Thymus (tissue), 11 donors: ENCODE measurements at regions not wholly inside any gene's neighbourhood (a gene's known extent, or its start where the extent isn't known, plus 50 kb on each side); places are given as distances from the start of the nearest gene placed in this dataset.

ENCODE experiments used
- DNase-seq, 9 donors: peaks; one replicate each; pipeline ENCODE4 v3.0.0-alpha.2; 2013; ENCODE audit warnings: low spot score in 9 of 9, low read depth in 6 of 9, missing footprints in 1 of 9
- H3K27ac ChIP-seq, 2 donors: one replicate each; pipeline ENCODE4 v1.5.1; 2013; ENCODE audit warnings: control low read depth in 1 of 2, low read depth in 1 of 2, low read length in 1 of 2, mild to moderate bottlenecking in 1 of 2, moderate library complexity in 1 of 2
- H3K27me3 ChIP-seq, 2 donors: one replicate each; pipeline ENCODE4 v1.5.1; 2013; ENCODE audit warnings: low read length in 1 of 2; ENCODE audit not compliant: control insufficient read depth in 2 of 2, insufficient read depth in 1 of 2
- H3K36me3 ChIP-seq, 2 donors: one replicate each; pipeline ENCODE4 v1.5.1; 2013; ENCODE audit warnings: low read length in 1 of 2, mild to moderate bottlenecking in 1 of 2, moderate library complexity in 1 of 2; ENCODE audit not compliant: control insufficient read depth in 2 of 2, insufficient read depth in 2 of 2
- H3K4me1 ChIP-seq, 2 donors: one replicate each; pipeline ENCODE4 v1.5.1; 2013; ENCODE audit warnings: low read length in 2 of 2; ENCODE audit not compliant: control insufficient read depth in 2 of 2, insufficient read depth in 2 of 2
- H3K4me3 ChIP-seq, 2 donors: one replicate each; pipeline ENCODE4 v1.5.1; 2013; ENCODE audit warnings: low read length in 2 of 2, control low read depth in 1 of 2, mild to moderate bottlenecking in 1 of 2
- H3K9me3 ChIP-seq, 2 donors: one replicate each; pipeline ENCODE4 v1.5.1; 2013; ENCODE audit warnings: low read length in 1 of 2, mild to moderate bottlenecking in 1 of 2; ENCODE audit not compliant: control insufficient read depth in 2 of 2, insufficient read depth in 1 of 2
- WGBS: extraction: QIAGEN DNeasy Blood & Tissue Kit; methylation state at CpG from one replicate; pipeline ENCODE4 v1.1.7; 2013; 5-methylcytosine and 5-hydroxymethylcytosine counted together
- donor health status: healthy.

DNA sequence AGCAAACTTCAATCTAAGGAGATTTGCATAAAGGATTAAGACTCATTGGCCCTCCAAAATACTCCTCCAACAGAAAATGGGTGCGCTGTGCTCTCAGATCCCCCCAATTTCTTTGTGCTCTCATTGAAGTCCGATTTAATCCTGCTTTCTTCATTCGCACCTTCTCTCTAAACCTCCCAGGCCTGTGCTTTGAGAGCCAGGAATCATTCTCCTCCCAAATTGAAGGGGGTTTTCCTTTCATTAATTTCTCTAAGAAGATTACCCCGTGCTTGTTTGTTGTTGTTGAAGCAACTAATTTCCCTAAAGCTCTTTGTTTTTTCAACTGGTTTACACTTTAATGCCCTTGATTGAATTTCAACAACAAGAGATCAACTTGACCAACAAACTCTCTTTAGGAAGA is 304.2 kb upstream of the IRX3 start:
- Histone ChIP-seq H3K4me3 (no peak overlapping the region), H3K27ac (no peak overlapping the region), H3K4me1 (no peaks in the 10 kb centered on the region), H3K36me3 (no peaks in the 10 kb centered on the region), H3K9me3 (no peaks in the 10 kb centered on the region), H3K27me3 (peaks cover 0 to 36% of the 10 kb centered on the region in 2 donors)
- WGBS = 42% methylated on average over 4 of the region's 4 CpGs
- no peak for DNase-seq

- DNase-seq = no peak
- no peaks in the 10 kb centered on the region for H3K4me1 ChIP-seq
- H3K36me3 ChIP-seq = no peaks in the 10 kb centered on the region
- H3K27me3 ChIP-seq = peaks cover 0 to 21% of the 10 kb centered on the region in 2 donors
- no peak overlapping the region for H3K4me3 ChIP-seq
- 79% methylated on average over 5 of the region's 5 CpGs for WGBS
- H3K9me3 ChIP-seq = no peaks in the 10 kb centered on the region
- no peak overlapping the region for H3K27ac ChIP-seq
These were observed 302.7 kb upstream of the IRX3 start for GRCh38 chr16:54589326-54589725.

- Histone ChIP-seq H3K9me3 (no peaks in the 10 kb centered on the region), H3K4me3 (no peak overlapping the region), H3K27me3 (peaks cover 0 to 15% of the 10 kb centered on the region in 2 donors), H3K4me1 (no peaks in the 10 kb centered on the region), H3K27ac (no peak overlapping the region), H3K36me3 (no peaks in the 10 kb centered on the region)
- WGBS = 63% methylated on average over 5 of the region's 5 CpGs
- DNase-seq = no peak
These were observed 301.4 kb upstream of the IRX3 start for GRCh38 chr16:54588026-54588425.

DNA sequence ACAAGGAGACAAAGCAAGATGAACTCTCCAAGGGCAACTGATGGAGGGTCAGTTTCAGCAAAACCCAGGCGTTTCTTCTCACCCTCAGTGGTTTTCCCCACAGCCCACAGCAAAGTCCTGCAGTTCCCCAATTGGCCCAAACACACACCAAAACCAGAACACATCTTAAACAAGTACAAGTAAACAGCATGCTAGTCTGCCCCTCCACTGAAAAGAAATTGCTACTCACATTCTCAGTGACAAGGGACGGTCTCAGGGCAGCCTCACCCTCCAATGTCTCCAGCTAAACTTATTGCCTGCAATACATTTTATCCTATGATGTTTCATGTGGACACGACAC is 300.6 kb upstream of the IRX3 start:
- Histone ChIP-seq H3K4me3 (no peak overlapping the region), H3K9me3 (no peaks in the 10 kb centered on the region), H3K4me1 (no peaks in the 10 kb centered on the region), H3K36me3 (no peaks in the 10 kb centered on the region), H3K27me3 (peaks cover 0 to 11% of the 10 kb centered on the region in 2 donors), H3K27ac (no peak overlapping the region)
- 51% methylated on average over 3 of the region's 3 CpGs for WGBS
- DNase-seq = no peak

DNA sequence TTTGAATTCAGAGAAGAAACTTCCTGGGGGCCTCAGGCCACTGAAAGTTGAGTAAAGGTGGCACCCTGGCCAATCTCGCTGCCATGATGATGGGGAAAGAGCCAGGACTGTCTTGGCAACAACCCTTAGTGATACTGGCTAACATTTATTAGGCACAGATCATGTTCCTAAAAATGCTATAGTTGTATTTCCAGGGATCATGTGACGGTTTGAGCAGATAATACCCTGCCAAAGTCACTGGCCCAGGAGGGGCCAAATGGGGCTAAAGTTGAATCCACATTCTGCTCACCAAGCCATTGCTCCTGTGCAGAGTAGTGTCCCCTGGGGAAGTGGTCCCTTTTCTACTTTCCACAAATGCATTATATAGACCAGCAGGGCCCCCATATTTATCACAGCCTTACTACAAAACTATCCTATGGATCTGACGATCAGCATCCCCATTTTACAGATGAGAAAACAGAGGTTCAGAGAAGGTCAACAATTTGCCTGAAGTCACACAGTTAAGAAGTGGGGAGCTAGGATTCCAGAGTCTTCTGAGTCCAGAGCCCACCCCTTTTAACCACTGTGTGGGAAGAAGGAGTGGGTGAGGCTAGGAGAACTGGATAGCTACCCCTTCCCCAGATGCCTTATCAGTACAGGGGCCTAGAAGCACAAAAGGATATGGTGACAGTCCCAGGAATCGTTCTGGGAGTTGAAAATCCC is 300.0 kb upstream of the IRX3 start:
- Histone ChIP-seq H3K4me1 (no peaks in the 10 kb centered on the region), H3K9me3 (no peaks in the 10 kb centered on the region), H3K36me3 (no peaks in the 10 kb centered on the region), H3K27me3 (peaks cover 0 to 6% of the 10 kb centered on the region in 2 donors), H3K4me3 (no peak overlapping the region), H3K27ac (no peak overlapping the region)
- WGBS = 78% methylated on average over 4 of the region's 4 CpGs
- DNase-seq = no peak

- no peak overlapping the region for H3K27ac ChIP-seq
- H3K36me3 ChIP-seq = no peaks in the 10 kb centered on the region
- no peaks in the 10 kb centered on the region for H3K4me1 ChIP-seq
- DNase-seq = no peak
- H3K27me3 ChIP-seq = peaks cover 0 to 4% of the 10 kb centered on the region in 2 donors
- no peak overlapping the region for H3K4me3 ChIP-seq
- WGBS = 60% methylated on average over 14 of the region's 14 CpGs
- no peaks in the 10 kb centered on the region for H3K9me3 ChIP-seq
These were observed 299.4 kb upstream of the IRX3 start for GRCh38 chr16:54585998-54586340.

- 61% methylated on average over 21 of the region's 21 CpGs for WGBS
- no peak for DNase-seq
- Histone ChIP-seq H3K27me3 (peaks cover 0 to 4% of the 10 kb centered on the region in 2 donors), H3K4me3 (no peak overlapping the region), H3K4me1 (no peaks in the 10 kb centered on the region), H3K27ac (no peak overlapping the region), H3K9me3 (no peaks in the 10 kb centered on the region), H3K36me3 (no peaks in the 10 kb centered on the region)
These were observed 298.8 kb upstream of the IRX3 start for GRCh38 chr16:54585094-54585997.

- no peak overlapping the region for H3K4me3 ChIP-seq
- no peaks in the 10 kb centered on the region for H3K4me1 ChIP-seq
- H3K27ac ChIP-seq = no peak overlapping the region
- no peak for DNase-seq
- H3K27me3 ChIP-seq = peaks cover 0 to 4% of the 10 kb centered on the region in 2 donors
- H3K36me3 ChIP-seq = no peaks in the 10 kb centered on the region
- WGBS = 81% methylated on average over 3 of the region's 3 CpGs
- no peaks in the 10 kb centered on the region for H3K9me3 ChIP-seq
These were observed 297.5 kb upstream of the IRX3 start for GRCh38 chr16:54584121-54584520.

DNA sequence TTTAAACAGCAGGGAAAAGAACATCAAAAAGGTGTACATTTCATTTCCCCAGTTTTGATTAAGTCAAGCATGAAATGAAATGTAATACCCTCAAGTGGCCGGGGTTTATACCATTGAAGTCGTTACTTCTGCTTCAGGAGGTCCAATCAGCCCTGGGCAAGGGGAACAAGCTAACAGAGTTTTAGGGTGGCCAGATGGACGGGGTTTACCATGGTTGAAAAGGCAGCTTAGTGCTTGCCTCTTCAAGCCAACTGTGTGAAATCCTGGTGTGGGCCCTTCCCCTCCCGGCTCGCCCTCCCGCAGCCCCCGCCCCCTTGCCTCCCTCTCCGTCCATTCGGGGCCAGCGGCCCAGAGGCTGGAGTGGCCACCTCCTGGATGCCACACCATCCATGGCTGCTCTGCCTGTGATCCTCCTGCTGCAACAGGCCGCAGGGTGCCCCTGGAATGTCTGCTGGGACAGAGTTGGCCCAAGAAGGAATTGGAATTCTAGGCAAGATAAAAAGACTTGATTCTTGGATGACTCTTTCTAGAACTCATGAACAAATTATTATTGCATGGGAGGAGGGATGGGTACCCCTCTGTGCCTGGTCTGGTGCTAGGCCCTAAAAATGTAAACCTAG is 296.2 kb upstream of the IRX3 start:
- no peaks in the 10 kb centered on the region for H3K36me3 ChIP-seq
- DNase-seq = no peak
- H3K9me3 ChIP-seq = no peaks in the 10 kb centered on the region
- H3K27ac ChIP-seq = no peak overlapping the region
- H3K4me3 ChIP-seq = no peak overlapping the region
- WGBS = 74% methylated on average over 11 of the region's 11 CpGs
- peaks cover 0 to 13% of the 10 kb centered on the region in 2 donors for H3K27me3 ChIP-seq
- H3K4me1 ChIP-seq = no peaks in the 10 kb centered on the region
